ENCODE measurements at regions not wholly inside any gene's neighbourhood (a gene's known extent, or its start where the extent isn't known, plus 50 kb on each side); places are given as distances from the start of the nearest gene placed in this dataset.

- Histone ChIP-seq H3K9ac (ENCODE audit: low read length) (no peak overlapping the region), H4K20me1 (ENCODE audit: low read depth, low read length) (no peaks in the 10 kb centered on the region), H3K79me2 (ENCODE audit: insufficient read depth, low read length) (no peaks in the 10 kb centered on the region), H2AFZ (ENCODE audit: low read depth, low read length, severe bottlenecking) (no peak overlapping the region), H3K4me3 (ENCODE audit: insufficient read depth, low read length, poor library complexity, severe bottlenecking) (no peak overlapping the region), H3K27me3 (ENCODE audit: low read length) (no peaks in the 10 kb centered on the region), H3K9me2 (replicated peaks; ENCODE audit: insufficient read depth, low read length) (no peaks in the 10 kb centered on the region), H3K9me3 (ENCODE audit: insufficient read depth, low read length) (no peaks in the 10 kb centered on the region), H3K4me2 (ENCODE audit: low read depth, low read length, poor library complexity, severe bottlenecking) (no peak overlapping the region), H3K27ac (ENCODE audit: low read depth, low read length) (no peak overlapping the region), H3K36me3 (ENCODE audit: low read length) (no peaks in the 10 kb centered on the region), H3F3A (ENCODE audit: insufficient read depth) (no peaks in the 10 kb centered on the region)
- TF ChIP-seq EZH2phosphoT487 (conservative IDR thresholded peaks at IDR 0.05; ENCODE audit: low read length) (no peak), CTCF (IDR thresholded peaks at IDR 0.05; ENCODE audit: insufficient read depth, low read length, poor library complexity, severe bottlenecking) (no peak)
Observed at GRCh38 chr2:18218160-18218933, 339.9 kb downstream of the KCNS3 start.

GRCh38 chr2:18214936-18215335 is 336.5 kb downstream of the KCNS3 start:
- H3K79me2 ChIP-seq (ENCODE audit: insufficient read depth, low read length), result no peaks in the 10 kb centered on the region
- no peak overlapping the region for H3K4me2 ChIP-seq (ENCODE audit: low read depth, low read length, poor library complexity, severe bottlenecking)
- H2AFZ ChIP-seq (ENCODE audit: low read depth, low read length, severe bottlenecking), result no peak overlapping the region
- H3K9me3 ChIP-seq (ENCODE audit: insufficient read depth, low read length), result no peaks in the 10 kb centered on the region
- H3K27ac ChIP-seq (ENCODE audit: low read depth, low read length), result no peak overlapping the region
- no peaks in the 10 kb centered on the region for H3K36me3 ChIP-seq (ENCODE audit: low read length)
- H3K4me3 ChIP-seq (ENCODE audit: insufficient read depth, low read length, poor library complexity, severe bottlenecking), result no peak overlapping the region
- H4K20me1 ChIP-seq (ENCODE audit: low read depth, low read length), result no peaks in the 10 kb centered on the region
- H3F3A ChIP-seq (ENCODE audit: insufficient read depth), result no peaks in the 10 kb centered on the region
- TF ChIP-seq EZH2phosphoT487 (conservative IDR thresholded peaks at IDR 0.05; ENCODE audit: low read length), result no peak
- no peak for TF ChIP-seq CTCF (IDR thresholded peaks at IDR 0.05; ENCODE audit: insufficient read depth, low read length, poor library complexity, severe bottlenecking)
- no peaks in the 10 kb centered on the region for H3K9me2 ChIP-seq (replicated peaks; ENCODE audit: insufficient read depth, low read length)
- H3K27me3 ChIP-seq (ENCODE audit: low read length), result no peaks in the 10 kb centered on the region
- H3K9ac ChIP-seq (ENCODE audit: low read length), result no peak overlapping the region

GRCh38 chr2:18213986-18214385 is 335.5 kb downstream of the KCNS3 start:
- H2AFZ ChIP-seq (ENCODE audit: low read depth, low read length, severe bottlenecking), result no peak overlapping the region
- H3K27ac ChIP-seq (ENCODE audit: low read depth, low read length), result no peak overlapping the region
- no peaks in the 10 kb centered on the region for H3F3A ChIP-seq (ENCODE audit: insufficient read depth)
- no peaks in the 10 kb centered on the region for H3K9me3 ChIP-seq (ENCODE audit: insufficient read depth, low read length)
- H3K36me3 ChIP-seq (ENCODE audit: low read length), result no peaks in the 10 kb centered on the region
- H4K20me1 ChIP-seq (ENCODE audit: low read depth, low read length), result no peaks in the 10 kb centered on the region
- no peak for TF ChIP-seq CTCF (IDR thresholded peaks at IDR 0.05; ENCODE audit: insufficient read depth, low read length, poor library complexity, severe bottlenecking)
- TF ChIP-seq EZH2phosphoT487 (conservative IDR thresholded peaks at IDR 0.05; ENCODE audit: low read length), result no peak
- H3K4me2 ChIP-seq (ENCODE audit: low read depth, low read length, poor library complexity, severe bottlenecking), result no peak overlapping the region
- H3K79me2 ChIP-seq (ENCODE audit: insufficient read depth, low read length), result no peaks in the 10 kb centered on the region
- H3K9ac ChIP-seq (ENCODE audit: low read length), result no peak overlapping the region
- no peak overlapping the region for H3K4me3 ChIP-seq (ENCODE audit: insufficient read depth, low read length, poor library complexity, severe bottlenecking)
- no peaks in the 10 kb centered on the region for H3K9me2 ChIP-seq (replicated peaks; ENCODE audit: insufficient read depth, low read length)
- no peaks in the 10 kb centered on the region for H3K27me3 ChIP-seq (ENCODE audit: low read length)
